WTC11 (cell line): ENCODE measurements at regions not wholly inside any gene's neighbourhood (a gene's known extent, or its start where the extent isn't known, plus 50 kb on each side); places are given as distances from the start of the nearest gene placed in this dataset.

Experiments
- ATAC-seq: fragments of 200-7000 bp; cut with Tn5 transposase; 2 replicates; pipeline ENCODE4 v1.10.0; 2021; ENCODE audit warnings: mild to moderate bottlenecking, moderate library complexity
- CTCF ChIA-PET: fragments of 300-600 bp; sonication (Branson Sonifier 250); formaldehyde crosslinking; loops from one replicate; lab custom pipeline; 2021; ENCODE audit warnings: antibody characterized with exemption; lab: Charles Lee
- POLR2A ChIA-PET: fragments of 350-600 bp; sonication (Branson Sonifier 250); formaldehyde crosslinking; loops from one replicate; lab custom pipeline; 2021; ENCODE audit warnings: antibody characterized with exemption; lab: Charles Lee
- DNase-seq: peaks from one replicate; pipeline ENCODE4 v3.0.0; 2021; ENCODE audit warnings: low spot score
- H3K27ac Mint-ChIP-seq: 2 replicates; pipeline ENCODE4 v1.8.0; 2021; ENCODE audit warnings: mixed read lengths
- H3K27me3 Mint-ChIP-seq: 2 replicates; pipeline ENCODE4 v1.8.0; 2021; ENCODE audit warnings: low read depth, mild to moderate bottlenecking, moderate library complexity, mixed read lengths
- H3K36me3 Mint-ChIP-seq: 2 replicates; pipeline ENCODE4 v1.8.0; 2021; ENCODE audit warnings: mixed read lengths
- H3K4me1 Mint-ChIP-seq: 2 replicates; pipeline ENCODE4 v1.8.0; 2022; ENCODE audit warnings: mixed read lengths
- H3K4me3 Mint-ChIP-seq: 2 replicates; pipeline ENCODE4 v1.8.0; 2021; ENCODE audit warnings: mild to moderate bottlenecking, moderate library complexity, mixed read lengths
- H3K9me3 Mint-ChIP-seq: 2 replicates; pipeline ENCODE4 v1.8.0; 2021; ENCODE audit warnings: mixed read lengths
- CBFB ChIP-seq: sonication (generic); formaldehyde crosslinking; IDR thresholded peaks from 2 replicates; pipeline ENCODE4 v1.8.1; 2022; ENCODE audit warnings: mild to moderate bottlenecking, low read depth, missing genetic modification reagents
- ETV6 ChIP-seq: sonication (generic); formaldehyde crosslinking; IDR thresholded peaks from 2 replicates; pipeline ENCODE4 v1.8.1; 2022; ENCODE audit warnings: mild to moderate bottlenecking, missing genetic modification reagents
- GRHL2 ChIP-seq: fragments of 250-450 bp; sonication (Bioruptor Pico); IDR thresholded peaks from 2 replicates; pipeline ENCODE4 v1.8.0; 2022; ENCODE audit warnings: mild to moderate bottlenecking, moderate library complexity; ENCODE audit not compliant: insufficient replicate concordance, severe bottlenecking
- GTF2I ChIP-seq: fragments of 250-450 bp; sonication (Bioruptor Pico); conservative IDR thresholded peaks from 2 replicates; pipeline ENCODE4 v1.4.0; 2021; ENCODE audit warnings: mild to moderate bottlenecking
- JAZF1 ChIP-seq: fragments of 250-450 bp; sonication (Bioruptor Pico); IDR thresholded peaks from 2 replicates; pipeline ENCODE4 v1.9.0; 2021; ENCODE audit warnings: moderate library complexity, mild to moderate bottlenecking, inconsistent platforms
- MXD4 ChIP-seq: fragments of 250-450 bp; sonication (Bioruptor Pico); IDR thresholded peaks from 2 replicates; pipeline ENCODE4 v1.8.0; 2021; ENCODE audit warnings: mild to moderate bottlenecking, moderate library complexity, borderline replicate concordance
- NR3C1 ChIP-seq: sonication (generic); formaldehyde crosslinking; conservative IDR thresholded peaks from 2 replicates; pipeline ENCODE4 v1.8.1; 2023; ENCODE audit warnings: low read depth, mild to moderate bottlenecking, missing genetic modification reagents
- RELA ChIP-seq: sonication (generic); formaldehyde crosslinking; IDR thresholded peaks from 2 replicates; pipeline ENCODE4 v1.8.1; 2022; ENCODE audit warnings: missing genetic modification reagents, mild to moderate bottlenecking, borderline replicate concordance
- SMAD3 ChIP-seq: sonication (generic); formaldehyde crosslinking; IDR thresholded peaks from 2 replicates; pipeline ENCODE4 v1.8.0; 2022; ENCODE audit warnings: missing genetic modification reagents, mild to moderate bottlenecking, borderline replicate concordance
- SMAD4 ChIP-seq: sonication (generic); formaldehyde crosslinking; IDR thresholded peaks from 2 replicates; pipeline ENCODE4 v1.8.0; 2022; ENCODE audit warnings: mild to moderate bottlenecking, missing genetic modification reagents
- TF ChIP-seq, protein P1 (sequence below): sonication (generic); formaldehyde crosslinking; IDR thresholded peaks from 2 replicates; pipeline ENCODE4 v1.8.0; 2023; ENCODE audit warnings: missing genetic modification reagents
- TF ChIP-seq, protein P2 (sequence below): fragments of 250-450 bp; sonication (Bioruptor Pico); conservative IDR thresholded peaks from 2 replicates; pipeline ENCODE4 v1.9.0; 2021; ENCODE audit warnings: mild to moderate bottlenecking
- TF ChIP-seq, protein P3 (sequence below): sonication (generic); formaldehyde crosslinking; IDR thresholded peaks from 2 replicates; pipeline ENCODE4 v1.8.0; 2022; ENCODE audit warnings: missing genetic modification reagents
- TF ChIP-seq, protein P4 (sequence below): sonication (generic); formaldehyde crosslinking; IDR thresholded peaks from 2 replicates; pipeline ENCODE4 v1.8.0; 2023; ENCODE audit warnings: missing genetic modification reagents, mild to moderate bottlenecking, borderline replicate concordance
- TF ChIP-seq, protein P5 (sequence below): sonication (generic); formaldehyde crosslinking; IDR thresholded peaks from 2 replicates; pipeline ENCODE4 v1.8.1; 2022; ENCODE audit warnings: mild to moderate bottlenecking, missing genetic modification reagents, moderate library complexity, borderline replicate concordance
- TF ChIP-seq, protein P6 (sequence below): fragments of 250-450 bp; sonication (Bioruptor Pico); IDR thresholded peaks from 2 replicates; pipeline ENCODE4 v2.1.2; 2022; ENCODE audit warnings: mild to moderate bottlenecking, moderate library complexity
- TF ChIP-seq, protein P7 (sequence below): sonication (generic); formaldehyde crosslinking; IDR thresholded peaks from 2 replicates; pipeline ENCODE4 v1.8.1; 2023; ENCODE audit warnings: mild to moderate bottlenecking, missing genetic modification reagents

DNA sequence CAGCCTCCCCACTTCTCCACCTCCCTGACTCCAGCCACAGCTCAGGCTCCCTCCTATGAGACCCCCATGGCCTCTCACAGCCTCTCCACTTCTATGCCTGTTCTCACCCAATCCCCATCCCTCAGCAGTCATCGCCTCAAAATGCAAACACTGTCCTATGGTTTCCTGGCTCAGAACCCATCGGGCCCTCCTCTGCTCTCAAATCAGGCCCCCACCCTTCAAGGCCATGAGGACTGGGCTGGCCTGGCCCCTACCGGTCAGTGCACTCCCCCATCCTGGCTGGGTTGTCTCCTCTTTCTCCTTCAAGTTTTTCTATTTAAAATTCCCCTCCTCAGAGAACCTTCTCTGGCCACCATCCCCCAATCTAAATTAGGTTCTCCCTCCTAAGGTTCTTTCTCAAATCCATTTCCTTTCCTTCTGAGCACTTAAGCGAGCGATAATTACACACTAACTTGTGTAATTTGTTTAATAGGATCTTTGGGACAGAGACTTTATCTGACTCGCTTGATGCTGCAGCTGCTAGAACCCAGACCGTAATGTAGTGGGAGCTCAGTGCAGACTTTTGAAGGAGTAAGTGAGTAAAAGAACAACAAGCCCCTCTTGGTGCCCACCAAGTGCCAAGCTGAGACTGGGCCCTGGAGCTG lies 347.2 kb downstream of the MATN1 start:
- DNase-seq = no peak
- peaks cover 9% of the 10 kb centered on the region for H3K4me1 Mint-ChIP-seq
- no peaks in the 10 kb centered on the region; the same call in 1 of the 2 replicates for H3K27me3 Mint-ChIP-seq
- no peak overlapping the region for H3K4me3 Mint-ChIP-seq
- CTCF ChIA-PET = no interaction called here
- H3K36me3 Mint-ChIP-seq = no peaks in the 10 kb centered on the region
- ATAC-seq = no peak
- H3K9me3 Mint-ChIP-seq = no peaks in the 10 kb centered on the region
- no peak overlapping the region for H3K27ac Mint-ChIP-seq
- POLR2A ChIA-PET = no interaction called here
- TF ChIP-seq, protein P1, sequence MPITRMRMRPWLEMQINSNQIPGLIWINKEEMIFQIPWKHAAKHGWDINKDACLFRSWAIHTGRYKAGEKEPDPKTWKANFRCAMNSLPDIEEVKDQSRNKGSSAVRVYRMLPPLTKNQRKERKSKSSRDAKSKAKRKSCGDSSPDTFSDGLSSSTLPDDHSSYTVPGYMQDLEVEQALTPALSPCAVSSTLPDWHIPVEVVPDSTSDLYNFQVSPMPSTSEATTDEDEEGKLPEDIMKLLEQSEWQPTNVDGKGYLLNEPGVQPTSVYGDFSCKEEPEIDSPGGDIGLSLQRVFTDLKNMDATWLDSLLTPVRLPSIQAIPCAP (CRISPR knock-in tag) = no peak
- TF ChIP-seq ETV6 (CRISPR knock-in tag) (no peak), GTF2I (no peak), GRHL2 (CRISPR knock-in tag) (no peak), RELA (no peak), CBFB (CRISPR knock-in tag) (no peak), SMAD4 (CRISPR knock-in tag) (no peak), MXD4 (CRISPR knock-in tag) (no peak), SMAD3 (CRISPR knock-in tag) (no peak)
- TF ChIP-seq, protein P2, sequence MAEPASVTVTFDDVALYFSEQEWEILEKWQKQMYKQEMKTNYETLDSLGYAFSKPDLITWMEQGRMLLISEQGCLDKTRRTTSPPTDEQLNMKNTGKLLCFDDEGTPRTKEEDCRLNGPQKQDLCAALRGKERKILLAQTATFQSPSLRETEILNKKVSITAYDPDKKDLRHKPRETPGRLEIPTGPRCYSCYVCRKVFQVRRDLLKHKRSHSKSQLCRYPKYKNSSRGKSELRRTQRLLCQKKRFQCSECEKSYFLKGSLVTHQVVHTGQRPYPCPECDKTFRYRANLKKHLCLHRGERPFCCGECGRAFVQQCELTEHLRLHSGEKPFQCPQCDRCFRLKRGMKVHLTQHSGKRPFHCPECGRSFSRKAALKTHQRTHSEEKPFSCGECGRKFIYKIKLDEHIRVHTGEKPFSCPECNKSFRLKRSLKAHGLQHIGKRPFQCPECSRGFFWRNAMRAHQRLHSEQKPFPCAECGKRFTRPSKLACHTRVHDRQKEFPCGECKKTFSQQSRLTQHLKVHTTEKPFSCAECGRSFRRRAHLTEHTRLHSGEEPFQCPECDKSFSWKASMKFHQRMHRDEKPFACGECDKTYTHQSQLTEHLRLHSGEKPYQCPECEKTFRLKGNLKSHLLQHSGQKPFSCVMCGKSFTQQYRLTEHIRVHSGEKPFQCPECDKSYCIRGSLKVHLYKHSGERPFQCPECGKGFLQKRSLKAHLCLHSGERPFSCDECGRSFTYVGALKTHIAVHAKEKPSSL (CRISPR knock-in tag) = no peak
- TF ChIP-seq, protein P3, sequence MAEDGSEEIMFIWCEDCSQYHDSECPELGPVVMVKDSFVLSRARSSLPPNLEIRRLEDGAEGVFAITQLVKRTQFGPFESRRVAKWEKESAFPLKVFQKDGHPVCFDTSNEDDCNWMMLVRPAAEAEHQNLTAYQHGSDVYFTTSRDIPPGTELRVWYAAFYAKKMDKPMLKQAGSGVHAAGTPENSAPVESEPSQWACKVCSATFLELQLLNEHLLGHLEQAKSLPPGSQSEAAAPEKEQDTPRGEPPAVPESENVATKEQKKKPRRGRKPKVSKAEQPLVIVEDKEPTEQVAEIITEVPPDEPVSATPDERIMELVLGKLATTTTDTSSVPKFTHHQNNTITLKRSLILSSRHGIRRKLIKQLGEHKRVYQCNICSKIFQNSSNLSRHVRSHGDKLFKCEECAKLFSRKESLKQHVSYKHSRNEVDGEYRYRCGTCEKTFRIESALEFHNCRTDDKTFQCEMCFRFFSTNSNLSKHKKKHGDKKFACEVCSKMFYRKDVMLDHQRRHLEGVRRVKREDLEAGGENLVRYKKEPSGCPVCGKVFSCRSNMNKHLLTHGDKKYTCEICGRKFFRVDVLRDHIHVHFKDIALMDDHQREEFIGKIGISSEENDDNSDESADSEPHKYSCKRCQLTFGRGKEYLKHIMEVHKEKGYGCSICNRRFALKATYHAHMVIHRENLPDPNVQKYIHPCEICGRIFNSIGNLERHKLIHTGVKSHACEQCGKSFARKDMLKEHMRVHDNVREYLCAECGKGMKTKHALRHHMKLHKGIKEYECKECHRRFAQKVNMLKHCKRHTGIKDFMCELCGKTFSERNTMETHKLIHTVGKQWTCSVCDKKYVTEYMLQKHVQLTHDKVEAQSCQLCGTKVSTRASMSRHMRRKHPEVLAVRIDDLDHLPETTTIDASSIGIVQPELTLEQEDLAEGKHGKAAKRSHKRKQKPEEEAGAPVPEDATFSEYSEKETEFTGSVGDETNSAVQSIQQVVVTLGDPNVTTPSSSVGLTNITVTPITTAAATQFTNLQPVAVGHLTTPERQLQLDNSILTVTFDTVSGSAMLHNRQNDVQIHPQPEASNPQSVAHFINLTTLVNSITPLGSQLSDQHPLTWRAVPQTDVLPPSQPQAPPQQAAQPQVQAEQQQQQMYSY (CRISPR knock-in tag) = no peak
- TF ChIP-seq, protein P4, sequence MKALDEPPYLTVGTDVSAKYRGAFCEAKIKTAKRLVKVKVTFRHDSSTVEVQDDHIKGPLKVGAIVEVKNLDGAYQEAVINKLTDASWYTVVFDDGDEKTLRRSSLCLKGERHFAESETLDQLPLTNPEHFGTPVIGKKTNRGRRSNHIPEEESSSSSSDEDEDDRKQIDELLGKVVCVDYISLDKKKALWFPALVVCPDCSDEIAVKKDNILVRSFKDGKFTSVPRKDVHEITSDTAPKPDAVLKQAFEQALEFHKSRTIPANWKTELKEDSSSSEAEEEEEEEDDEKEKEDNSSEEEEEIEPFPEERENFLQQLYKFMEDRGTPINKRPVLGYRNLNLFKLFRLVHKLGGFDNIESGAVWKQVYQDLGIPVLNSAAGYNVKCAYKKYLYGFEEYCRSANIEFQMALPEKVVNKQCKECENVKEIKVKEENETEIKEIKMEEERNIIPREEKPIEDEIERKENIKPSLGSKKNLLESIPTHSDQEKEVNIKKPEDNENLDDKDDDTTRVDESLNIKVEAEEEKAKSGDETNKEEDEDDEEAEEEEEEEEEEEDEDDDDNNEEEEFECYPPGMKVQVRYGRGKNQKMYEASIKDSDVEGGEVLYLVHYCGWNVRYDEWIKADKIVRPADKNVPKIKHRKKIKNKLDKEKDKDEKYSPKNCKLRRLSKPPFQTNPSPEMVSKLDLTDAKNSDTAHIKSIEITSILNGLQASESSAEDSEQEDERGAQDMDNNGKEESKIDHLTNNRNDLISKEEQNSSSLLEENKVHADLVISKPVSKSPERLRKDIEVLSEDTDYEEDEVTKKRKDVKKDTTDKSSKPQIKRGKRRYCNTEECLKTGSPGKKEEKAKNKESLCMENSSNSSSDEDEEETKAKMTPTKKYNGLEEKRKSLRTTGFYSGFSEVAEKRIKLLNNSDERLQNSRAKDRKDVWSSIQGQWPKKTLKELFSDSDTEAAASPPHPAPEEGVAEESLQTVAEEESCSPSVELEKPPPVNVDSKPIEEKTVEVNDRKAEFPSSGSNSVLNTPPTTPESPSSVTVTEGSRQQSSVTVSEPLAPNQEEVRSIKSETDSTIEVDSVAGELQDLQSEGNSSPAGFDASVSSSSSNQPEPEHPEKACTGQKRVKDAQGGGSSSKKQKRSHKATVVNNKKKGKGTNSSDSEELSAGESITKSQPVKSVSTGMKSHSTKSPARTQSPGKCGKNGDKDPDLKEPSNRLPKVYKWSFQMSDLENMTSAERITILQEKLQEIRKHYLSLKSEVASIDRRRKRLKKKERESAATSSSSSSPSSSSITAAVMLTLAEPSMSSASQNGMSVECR = no peak
- TF ChIP-seq, all 79 proteins: peak for 0

DNA sequence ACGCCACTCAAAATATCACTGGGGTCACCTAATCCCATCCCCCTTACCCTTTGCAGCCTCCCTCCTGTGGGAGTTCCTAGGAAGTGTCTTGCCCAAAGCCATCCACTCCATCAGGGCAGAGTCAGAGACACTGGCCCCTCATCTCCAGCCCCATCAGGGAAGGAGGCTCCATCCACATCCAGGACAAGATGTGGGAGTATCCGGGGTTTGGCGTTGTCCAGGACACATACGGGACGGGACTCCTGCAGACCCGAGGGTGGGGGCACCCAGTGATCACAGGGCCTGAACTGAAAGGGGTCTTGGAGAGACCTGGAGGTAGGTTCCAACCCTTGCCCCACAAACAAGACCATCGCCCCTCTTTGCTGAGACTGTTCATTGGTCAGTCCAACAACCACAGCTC lies 348.2 kb downstream of the MATN1 start:
- Mint-ChIP-seq H3K4me1 (peaks cover 9% of the 10 kb centered on the region), H3K27ac (no peak overlapping the region), H3K36me3 (no peaks in the 10 kb centered on the region), H3K27me3 (no peaks in the 10 kb centered on the region; the same call in 1 of the 2 replicates), H3K9me3 (no peaks in the 10 kb centered on the region), H3K4me3 (no peak overlapping the region)
- CTCF ChIA-PET = no interaction called here
- DNase-seq (no peak), ATAC-seq (no peak)
- TF ChIP-seq NR3C1 = no peak
- TF ChIP-seq, protein P5, sequence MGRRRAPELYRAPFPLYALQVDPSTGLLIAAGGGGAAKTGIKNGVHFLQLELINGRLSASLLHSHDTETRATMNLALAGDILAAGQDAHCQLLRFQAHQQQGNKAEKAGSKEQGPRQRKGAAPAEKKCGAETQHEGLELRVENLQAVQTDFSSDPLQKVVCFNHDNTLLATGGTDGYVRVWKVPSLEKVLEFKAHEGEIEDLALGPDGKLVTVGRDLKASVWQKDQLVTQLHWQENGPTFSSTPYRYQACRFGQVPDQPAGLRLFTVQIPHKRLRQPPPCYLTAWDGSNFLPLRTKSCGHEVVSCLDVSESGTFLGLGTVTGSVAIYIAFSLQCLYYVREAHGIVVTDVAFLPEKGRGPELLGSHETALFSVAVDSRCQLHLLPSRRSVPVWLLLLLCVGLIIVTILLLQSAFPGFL (CRISPR knock-in tag) = no peak
- TF ChIP-seq JAZF1 (CRISPR knock-in tag) = no peak
- TF ChIP-seq, protein P6, sequence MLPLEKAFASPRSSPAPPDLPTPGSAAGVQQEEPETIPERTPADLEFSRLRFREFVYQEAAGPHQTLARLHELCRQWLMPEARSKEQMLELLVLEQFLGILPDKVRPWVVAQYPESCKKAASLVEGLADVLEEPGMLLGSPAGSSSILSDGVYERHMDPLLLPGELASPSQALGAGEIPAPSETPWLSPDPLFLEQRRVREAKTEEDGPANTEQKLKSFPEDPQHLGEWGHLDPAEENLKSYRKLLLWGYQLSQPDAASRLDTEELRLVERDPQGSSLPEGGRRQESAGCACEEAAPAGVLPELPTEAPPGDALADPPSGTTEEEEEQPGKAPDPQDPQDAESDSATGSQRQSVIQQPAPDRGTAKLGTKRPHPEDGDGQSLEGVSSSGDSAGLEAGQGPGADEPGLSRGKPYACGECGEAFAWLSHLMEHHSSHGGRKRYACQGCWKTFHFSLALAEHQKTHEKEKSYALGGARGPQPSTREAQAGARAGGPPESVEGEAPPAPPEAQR (CRISPR knock-in tag) = no peak
- TF ChIP-seq, protein P7, sequence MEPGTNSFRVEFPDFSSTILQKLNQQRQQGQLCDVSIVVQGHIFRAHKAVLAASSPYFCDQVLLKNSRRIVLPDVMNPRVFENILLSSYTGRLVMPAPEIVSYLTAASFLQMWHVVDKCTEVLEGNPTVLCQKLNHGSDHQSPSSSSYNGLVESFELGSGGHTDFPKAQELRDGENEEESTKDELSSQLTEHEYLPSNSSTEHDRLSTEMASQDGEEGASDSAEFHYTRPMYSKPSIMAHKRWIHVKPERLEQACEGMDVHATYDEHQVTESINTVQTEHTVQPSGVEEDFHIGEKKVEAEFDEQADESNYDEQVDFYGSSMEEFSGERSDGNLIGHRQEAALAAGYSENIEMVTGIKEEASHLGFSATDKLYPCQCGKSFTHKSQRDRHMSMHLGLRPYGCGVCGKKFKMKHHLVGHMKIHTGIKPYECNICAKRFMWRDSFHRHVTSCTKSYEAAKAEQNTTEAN = no peak
- POLR2A ChIA-PET = no interaction called here
